HUES48 (cell line): ENCODE measurements at regions not wholly inside any gene's neighbourhood (a gene's known extent, or its start where the extent isn't known, plus 50 kb on each side); places are given as distances from the start of the nearest gene placed in this dataset.

Source experiments
- H3K27ac ChIP-seq: one replicate; pipeline ENCODE4 v1.7.0; 2013; ENCODE audit warnings: low read depth, low read length, inconsistent platforms
- H3K27me3 ChIP-seq: 2 replicates; pipeline ENCODE4 v1.6.1; 2013; ENCODE audit warnings: mild to moderate bottlenecking, low read length; ENCODE audit not compliant: control insufficient read depth, insufficient read depth
- H3K36me3 ChIP-seq: 2 replicates; pipeline ENCODE4 v1.6.1; 2013; ENCODE audit warnings: low read length; ENCODE audit not compliant: control insufficient read depth, insufficient read depth
- H3K4me1 ChIP-seq: 2 replicates; pipeline ENCODE4 v1.6.1; 2013; ENCODE audit warnings: mild to moderate bottlenecking, low read length; ENCODE audit not compliant: control insufficient read depth, insufficient read depth
- H3K4me3 ChIP-seq: 2 replicates; pipeline ENCODE4 v1.5.1; 2013; ENCODE audit warnings: mild to moderate bottlenecking, low read depth, low read length
- H3K9ac ChIP-seq: 2 replicates; pipeline ENCODE4 v1.6.1; 2013; ENCODE audit warnings: mild to moderate bottlenecking, low read depth, low read length, moderate library complexity
- H3K9me3 ChIP-seq: 2 replicates; pipeline ENCODE4 v1.6.1; 2013; ENCODE audit warnings: low read length; ENCODE audit not compliant: control insufficient read depth, insufficient read depth

DNA sequence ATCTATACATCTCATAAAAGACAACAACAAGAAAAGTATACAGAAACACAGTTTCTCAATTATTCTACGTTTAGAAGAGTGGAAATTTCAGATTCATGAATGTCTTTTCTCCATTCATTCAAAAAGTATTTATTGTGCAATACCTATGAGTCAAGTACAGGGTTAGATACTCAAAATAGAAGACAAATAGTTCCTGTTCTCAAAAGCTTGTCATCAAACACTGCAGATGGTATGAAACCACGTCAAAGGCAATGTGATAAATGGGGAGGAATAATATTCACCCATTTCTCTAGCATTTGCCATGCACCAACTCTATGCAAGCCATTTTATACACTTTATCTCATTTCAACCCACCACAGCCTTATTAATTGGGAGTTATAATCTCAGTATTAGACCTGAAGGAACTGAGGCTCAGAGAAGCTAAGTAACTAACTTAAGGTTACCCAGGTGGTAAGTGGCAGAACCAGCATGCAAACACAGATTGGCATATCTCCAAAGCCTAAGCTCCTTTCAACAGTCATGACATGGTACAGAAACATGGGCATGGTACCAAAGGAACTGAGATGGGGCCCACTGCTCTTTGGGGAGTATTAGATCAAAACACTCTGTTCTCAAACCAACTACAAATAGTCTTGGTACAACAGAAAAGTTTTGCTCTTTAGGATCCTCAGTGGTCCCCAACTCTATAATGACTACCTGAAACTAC lies 67.2 kb upstream of the NPAS2 start:
- H3K4me1 ChIP-seq: no peaks in the 10 kb centered on the region
- H3K9ac ChIP-seq: no peak overlapping the region
- no peak overlapping the region for H3K27ac ChIP-seq
- H3K9me3 ChIP-seq: no peaks in the 10 kb centered on the region
- H3K36me3 ChIP-seq: no peaks in the 10 kb centered on the region
- no peaks in the 10 kb centered on the region for H3K27me3 ChIP-seq
- H3K4me3 ChIP-seq: no peak overlapping the region

GRCh38 chr2:100753444-100753843 lies 66.5 kb upstream of the NPAS2 start:
- no peaks in the 10 kb centered on the region for H3K36me3 ChIP-seq
- no peaks in the 10 kb centered on the region for H3K4me1 ChIP-seq
- H3K9me3 ChIP-seq: no peaks in the 10 kb centered on the region
- no peak overlapping the region for H3K9ac ChIP-seq
- no peak overlapping the region for H3K27ac ChIP-seq
- H3K27me3 ChIP-seq: no peaks in the 10 kb centered on the region
- no peak overlapping the region for H3K4me3 ChIP-seq

GRCh38 chr2:100753881-100754280 lies 66.1 kb upstream of the NPAS2 start:
- no peak overlapping the region for H3K9ac ChIP-seq
- H3K27me3 ChIP-seq: no peaks in the 10 kb centered on the region
- no peak overlapping the region for H3K27ac ChIP-seq
- H3K36me3 ChIP-seq: no peaks in the 10 kb centered on the region
- no peaks in the 10 kb centered on the region for H3K4me1 ChIP-seq
- H3K4me3 ChIP-seq: no peak overlapping the region
- no peaks in the 10 kb centered on the region for H3K9me3 ChIP-seq

GRCh38 chr2:100754951-100755350 lies 65.0 kb upstream of the NPAS2 start:
- no peaks in the 10 kb centered on the region for H3K9me3 ChIP-seq
- H3K27me3 ChIP-seq: no peaks in the 10 kb centered on the region
- no peaks in the 10 kb centered on the region for H3K36me3 ChIP-seq
- H3K27ac ChIP-seq: no peak overlapping the region
- H3K4me1 ChIP-seq: no peaks in the 10 kb centered on the region
- no peak overlapping the region for H3K4me3 ChIP-seq
- H3K9ac ChIP-seq: no peak overlapping the region

DNA sequence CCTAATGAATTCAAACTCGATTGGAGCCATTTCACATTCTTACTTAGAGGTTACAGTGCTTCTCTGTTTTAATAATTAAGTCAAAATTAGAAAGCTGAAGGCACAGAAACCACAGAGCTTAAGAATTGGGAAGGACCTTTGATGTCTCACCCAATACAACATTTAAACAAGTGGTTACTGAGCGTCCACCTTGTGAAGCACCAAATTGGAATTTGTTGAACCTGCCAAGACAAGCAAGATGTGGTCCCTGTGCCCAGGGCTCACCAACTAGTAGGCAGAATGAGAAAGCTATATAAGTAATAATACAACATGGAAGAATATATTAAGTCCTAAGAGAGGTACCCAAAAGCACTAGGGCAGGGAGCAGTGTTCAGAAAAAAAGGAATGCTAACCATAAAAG lies 64.5 kb upstream of the NPAS2 start:
- no peak overlapping the region for H3K9ac ChIP-seq
- H3K4me3 ChIP-seq: no peak overlapping the region
- no peaks in the 10 kb centered on the region for H3K9me3 ChIP-seq
- H3K27me3 ChIP-seq: no peaks in the 10 kb centered on the region
- H3K27ac ChIP-seq: no peak overlapping the region
- no peaks in the 10 kb centered on the region for H3K4me1 ChIP-seq
- no peaks in the 10 kb centered on the region for H3K36me3 ChIP-seq

DNA sequence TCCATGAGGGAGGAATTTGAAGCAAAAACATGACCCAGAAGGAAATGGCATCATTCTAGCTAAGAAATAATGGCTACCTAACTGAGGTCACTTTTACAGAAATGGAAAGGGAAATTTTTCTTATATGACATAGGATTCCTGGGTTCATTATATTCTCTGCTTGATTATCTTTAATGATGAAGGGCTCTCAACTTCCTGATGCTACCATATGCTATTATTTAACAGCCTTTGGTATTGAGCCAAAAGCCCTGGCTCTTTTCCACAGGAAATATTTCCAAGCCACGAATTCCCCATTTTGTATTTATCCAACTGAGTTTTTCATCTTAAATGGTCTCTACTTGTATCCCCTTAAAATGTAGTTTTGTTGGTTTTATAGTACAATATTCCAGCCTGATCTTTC lies 63.2 kb upstream of the NPAS2 start:
- Histone ChIP-seq H3K27me3 (no peaks in the 10 kb centered on the region), H3K27ac (no peak overlapping the region), H3K36me3 (no peaks in the 10 kb centered on the region), H3K9ac (no peak overlapping the region), H3K4me1 (no peaks in the 10 kb centered on the region), H3K4me3 (no peak overlapping the region), H3K9me3 (no peaks in the 10 kb centered on the region)

- H3K27me3 ChIP-seq: no peaks in the 10 kb centered on the region
- H3K4me3 ChIP-seq: no peak overlapping the region
- no peaks in the 10 kb centered on the region for H3K4me1 ChIP-seq
- no peak overlapping the region for H3K27ac ChIP-seq
- H3K9me3 ChIP-seq: no peaks in the 10 kb centered on the region
- no peak overlapping the region for H3K9ac ChIP-seq
- no peaks in the 10 kb centered on the region for H3K36me3 ChIP-seq
These were observed 62.1 kb upstream of the NPAS2 start for GRCh38 chr2:100757621-100758394.

GRCh38 chr2:100759901-100760300 lies 60.0 kb upstream of the NPAS2 start:
- no peaks in the 10 kb centered on the region for H3K9me3 ChIP-seq
- H3K27ac ChIP-seq: no peak overlapping the region
- H3K36me3 ChIP-seq: no peaks in the 10 kb centered on the region
- no peaks in the 10 kb centered on the region for H3K4me1 ChIP-seq
- no peaks in the 10 kb centered on the region for H3K27me3 ChIP-seq
- no peak overlapping the region for H3K4me3 ChIP-seq
- H3K9ac ChIP-seq: no peak overlapping the region

GRCh38 chr2:100761365-100761764 lies 58.6 kb upstream of the NPAS2 start:
- Histone ChIP-seq H3K27ac (no peak overlapping the region), H3K36me3 (no peaks in the 10 kb centered on the region), H3K27me3 (no peaks in the 10 kb centered on the region), H3K9ac (no peak overlapping the region), H3K4me3 (no peak overlapping the region), H3K4me1 (no peaks in the 10 kb centered on the region), H3K9me3 (no peaks in the 10 kb centered on the region)

DNA sequence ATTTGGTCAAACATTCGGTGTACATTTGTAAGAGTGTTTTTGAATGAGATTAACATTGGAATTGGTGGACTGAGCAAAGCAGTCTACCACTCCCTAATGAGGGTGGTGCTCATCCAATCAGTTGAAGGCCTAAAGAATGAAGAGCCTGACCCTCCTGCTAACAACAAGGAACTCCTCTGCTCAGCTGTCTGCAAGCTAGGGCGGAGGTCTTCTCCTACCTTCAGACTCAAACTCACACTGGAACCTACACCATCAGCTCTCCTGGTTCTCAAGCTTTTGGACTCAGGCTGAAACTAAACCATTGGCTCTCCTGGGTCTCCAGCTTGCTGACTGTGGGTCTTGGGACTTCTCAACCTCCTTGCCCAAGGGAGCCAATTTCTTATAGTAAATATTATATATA lies 55.5 kb upstream of the NPAS2 start:
- no peaks in the 10 kb centered on the region for H3K9me3 ChIP-seq
- no peaks in the 10 kb centered on the region for H3K36me3 ChIP-seq
- H3K4me3 ChIP-seq: no peak overlapping the region
- H3K27ac ChIP-seq: no peak overlapping the region
- no peak overlapping the region for H3K9ac ChIP-seq
- H3K27me3 ChIP-seq: no peaks in the 10 kb centered on the region
- no peaks in the 10 kb centered on the region for H3K4me1 ChIP-seq

GRCh38 chr2:100765481-100765880 lies 54.5 kb upstream of the NPAS2 start:
- Histone ChIP-seq H3K9ac (no peak overlapping the region), H3K4me1 (no peaks in the 10 kb centered on the region), H3K36me3 (no peaks in the 10 kb centered on the region), H3K4me3 (no peak overlapping the region), H3K9me3 (no peaks in the 10 kb centered on the region), H3K27ac (no peak overlapping the region), H3K27me3 (no peaks in the 10 kb centered on the region)
